Neural progenitor cell (in vitro differentiated cells): ENCODE measurements at regions not wholly inside any gene's neighbourhood (a gene's known extent, or its start where the extent isn't known, plus 50 kb on each side); places are given as distances from the start of the nearest gene placed in this dataset.

Experiments used
- DNase-seq: peaks from one replicate; pipeline ENCODE4 v3.0.0-alpha.2; 2016; ENCODE audit warnings: low spot score
- H2AFZ ChIP-seq: fragments of 200-600 bp; sonication (generic); replicated peaks from 2 replicates; pipeline ENCODE4 v1.6.1; 2016; ENCODE audit warnings: antibody characterized with exemption
- H3F3A ChIP-seq: fragments of 200-600 bp; sonication (generic); 2 replicates; pipeline ENCODE4 v1.6.1; 2016; ENCODE audit warnings: antibody characterized with exemption, low read depth
- H3K27ac ChIP-seq: fragments of 200-600 bp; sonication (generic); 2 replicates; pipeline ENCODE4 v1.5.1; 2016; ENCODE audit warnings: mild to moderate bottlenecking
- H3K27me3 ChIP-seq: fragments of 200-600 bp; sonication (generic); 2 replicates; pipeline ENCODE4 v1.6.1; 2016; ENCODE audit warnings: mild to moderate bottlenecking, moderate library complexity
- H3K36me3 ChIP-seq: fragments of 200-600 bp; sonication (generic); 2 replicates; pipeline ENCODE4 v1.5.1; 2016
- H3K4me1 ChIP-seq: fragments of 200-600 bp; sonication (generic); 2 replicates; pipeline ENCODE4 v1.6.1; 2016; ENCODE audit warnings: mixed run types
- H3K4me2 ChIP-seq: fragments of 200-600 bp; sonication (generic); 2 replicates; pipeline ENCODE4 v1.6.1; 2016
- H3K4me3 ChIP-seq: fragments of 200-600 bp; sonication (generic); 2 replicates; pipeline ENCODE4 v1.5.1; 2016
- H3K79me2 ChIP-seq: fragments of 200-600 bp; sonication (generic); 2 replicates; pipeline ENCODE4 v1.6.1; 2016; ENCODE audit warnings: low read depth
- H3K9ac ChIP-seq: fragments of 200-600 bp; sonication (generic); 2 replicates; pipeline ENCODE4 v1.6.1; 2016
- H3K9me3 ChIP-seq: fragments of 200-600 bp; sonication (generic); 2 replicates; pipeline ENCODE4 v1.5.1; 2016; ENCODE audit warnings: low read depth
- H4K20me1 ChIP-seq: fragments of 200-600 bp; sonication (generic); 2 replicates; pipeline ENCODE4 v1.6.1; 2016; ENCODE audit warnings: low read depth
- H3K27ac Mint-ChIP-seq: 3 replicates; pipeline ENCODE4 v1.8.0; 2021; ENCODE audit warnings: mixed read lengths
- H3K27me3 Mint-ChIP-seq: 2 replicates; pipeline ENCODE4 v1.8.0; 2022; ENCODE audit warnings: low read depth, mild to moderate bottlenecking, inconsistent platforms, moderate library complexity, mixed read lengths; ENCODE audit not compliant: insufficient read depth
- H3K36me3 Mint-ChIP-seq: 3 replicates; pipeline ENCODE4 v1.8.0; 2021; ENCODE audit warnings: mixed read lengths
- H3K4me1 Mint-ChIP-seq: 3 replicates; pipeline ENCODE4 v1.8.0; 2021; ENCODE audit warnings: mixed read lengths
- H3K4me3 Mint-ChIP-seq: 3 replicates; pipeline ENCODE4 v1.8.0; 2021; ENCODE audit warnings: mild to moderate bottlenecking, moderate library complexity, mixed read lengths
- H3K9me3 Mint-ChIP-seq: 3 replicates; pipeline ENCODE4 v1.8.0; 2020; ENCODE audit warnings: mixed read lengths
- CTCF ChIP-seq: fragments of 200-600 bp; sonication (generic); IDR thresholded peaks from 2 replicates; pipeline ENCODE4 v1.5.1; 2017; ENCODE audit warnings: antibody characterized with exemption, mild to moderate bottlenecking
- EZH2 ChIP-seq: fragments of 200-600 bp; sonication (generic); IDR thresholded peaks from 2 replicates; pipeline ENCODE4 v1.6.1; 2017; ENCODE audit warnings: antibody characterized with exemption, mild to moderate bottlenecking, moderate library complexity
- EZH2phosphoT487 ChIP-seq: fragments of 200-600 bp; sonication (generic); IDR thresholded peaks from 2 replicates; pipeline ENCODE4 v1.6.1; 2017; ENCODE audit warnings: antibody characterized with exemption

- Mint-ChIP-seq H3K27ac (no peak overlapping the region), H3K9me3 (no peaks in the 10 kb centered on the region), H3K27me3 (peaks cover 11% of the 10 kb centered on the region), H3K36me3 (no peaks in the 10 kb centered on the region), H3K4me1 (peaks cover 16% of the 10 kb centered on the region), H3K4me3 (no peak overlapping the region)
- H3F3A ChIP-seq, result no peaks in the 10 kb centered on the region
- H2AFZ ChIP-seq, result no peak overlapping the region
- TF ChIP-seq EZH2phosphoT487 (no peak), CTCF (no peak), EZH2 (no peak)
- no peaks in the 10 kb centered on the region for H3K9me3 ChIP-seq
- H3K27me3 ChIP-seq, result no peaks in the 10 kb centered on the region
- no peak overlapping the region for H3K4me2 ChIP-seq
- H3K27ac ChIP-seq, result no peak overlapping the region
- H3K4me1 ChIP-seq, result no peaks in the 10 kb centered on the region
- no peaks in the 10 kb centered on the region for H3K79me2 ChIP-seq
- no peak overlapping the region for H3K9ac ChIP-seq
- H3K36me3 ChIP-seq, result no peaks in the 10 kb centered on the region
- H4K20me1 ChIP-seq, result no peaks in the 10 kb centered on the region
- H3K4me3 ChIP-seq, result no peak overlapping the region
- no peak for DNase-seq
Observed at GRCh38 chr2:15796167-15796942, 144.0 kb upstream of the MYCN start.

GRCh38 chr2:15797231-15797938 is 143.0 kb upstream of the MYCN start:
- H3K36me3 Mint-ChIP-seq, result no peaks in the 10 kb centered on the region
- no peak overlapping the region for H3K27ac ChIP-seq
- no peaks in the 10 kb centered on the region for H3F3A ChIP-seq
- no peaks in the 10 kb centered on the region for H4K20me1 ChIP-seq
- H3K27ac Mint-ChIP-seq, result no peak overlapping the region
- TF ChIP-seq EZH2 (no peak), CTCF (peak; percentile 46)
- no peak overlapping the region for H3K4me3 ChIP-seq
- H3K27me3 ChIP-seq, result no peaks in the 10 kb centered on the region
- peaks cover 11% of the 10 kb centered on the region for H3K27me3 Mint-ChIP-seq
- no peaks in the 10 kb centered on the region for H3K36me3 ChIP-seq
- no peak overlapping the region for H3K4me2 ChIP-seq
- no peak overlapping the region for H3K4me3 Mint-ChIP-seq
- H2AFZ ChIP-seq, result no peak overlapping the region
- H3K4me1 Mint-ChIP-seq, result peaks cover 16% of the 10 kb centered on the region
- H3K4me1 ChIP-seq, result no peaks in the 10 kb centered on the region
- peak; percentile 32 for DNase-seq
- no peaks in the 10 kb centered on the region for H3K79me2 ChIP-seq
- no peaks in the 10 kb centered on the region for H3K9me3 Mint-ChIP-seq
- no peaks in the 10 kb centered on the region for H3K9me3 ChIP-seq
- H3K9ac ChIP-seq, result no peak overlapping the region

- Histone ChIP-seq H3K79me2 (no peaks in the 10 kb centered on the region), H3K9me3 (no peaks in the 10 kb centered on the region), H2AFZ (no peak overlapping the region), H3K4me3 (no peak overlapping the region), H3K27ac (no peak overlapping the region), H3K27me3 (no peaks in the 10 kb centered on the region), H4K20me1 (no peaks in the 10 kb centered on the region), H3K4me1 (no peaks in the 10 kb centered on the region), H3K9ac (no peak overlapping the region), H3K4me2 (no peak overlapping the region), H3F3A (no peaks in the 10 kb centered on the region), H3K36me3 (no peaks in the 10 kb centered on the region)
- H3K36me3 Mint-ChIP-seq, result no peaks in the 10 kb centered on the region
- DNase-seq, result no peak
- TF ChIP-seq CTCF, result no peak
- no peaks in the 10 kb centered on the region for H3K9me3 Mint-ChIP-seq
- H3K27me3 Mint-ChIP-seq, result peaks cover 11% of the 10 kb centered on the region
- peaks cover 17% of the 10 kb centered on the region for H3K4me1 Mint-ChIP-seq
- no peak overlapping the region for H3K4me3 Mint-ChIP-seq
- H3K27ac Mint-ChIP-seq, result no peak overlapping the region
Observed at GRCh38 chr2:15797939-15798281, 142.4 kb upstream of the MYCN start.
